ENCODE measurements at regions not wholly inside any gene's neighbourhood (a gene's known extent, or its start where the extent isn't known, plus 50 kb on each side); places are given as distances from the start of the nearest gene placed in this dataset.

- no peak for TF ChIP-seq TCF12 (IDR thresholded peaks at IDR 0.05; ENCODE audit: low read depth, low read length)
- no peak for TF ChIP-seq PAX8 (IDR thresholded peaks at IDR 0.05)
- TF ChIP-seq RELB (IDR thresholded peaks at IDR 0.05; ENCODE audit: low read depth): no peak
- 0 out of 2 replicates have a peak, but pooled peaks have one; percentile 40 for TF ChIP-seq RB1 (IDR thresholded peaks at IDR 0.05; ENCODE audit: borderline replicate concordance)
- no peak for TF ChIP-seq RELA (IDR thresholded peaks at IDR 0.05; ENCODE audit: borderline replicate concordance, partially characterized antibody)
- TF ChIP-seq ZNF622 (IDR thresholded peaks at IDR 0.05): no peak
- TF ChIP-seq CTCF (IDR thresholded peaks at IDR 0.05 in 2 of 3, conservative IDR thresholded peaks at IDR 0.05 in 1 of 3; ENCODE audit: control insufficient read depth in 2 of 3, extremely low read depth in 1 of 3, insufficient read depth in 1 of 3, low read depth in 3 of 3, low read length in 3 of 3): peak; percentile 50 to 60 (median 50)
- TF ChIP-seq RCOR1 (conservative IDR thresholded peaks at IDR 0.05; ENCODE audit: low read depth, low read length): no peak
- no peak for TF ChIP-seq ZSCAN29 (IDR thresholded peaks at IDR 0.05)
- no peak for TF ChIP-seq BRCA1 (IDR thresholded peaks at IDR 0.05; ENCODE audit: low read depth, low read length)
Measured at GRCh38 chr14:22375321-22375930, 213.6 kb downstream of the DAD1 start (continued).
